GM12874 (cell line): ENCODE measurements at regions not wholly inside any gene's neighbourhood (a gene's known extent, or its start where the extent isn't known, plus 50 kb on each side); places are given as distances from the start of the nearest gene placed in this dataset.

Source experiments
- TF ChIP-seq, protein P1 (sequence below): IDR thresholded peaks from 2 replicates; pipeline ENCODE4 v1.5.1; 2011; ENCODE audit warnings: low read depth, mild to moderate bottlenecking, control low read depth, low read length, moderate library complexity; ENCODE audit not compliant: insufficient read depth

- TF ChIP-seq, protein P1, sequence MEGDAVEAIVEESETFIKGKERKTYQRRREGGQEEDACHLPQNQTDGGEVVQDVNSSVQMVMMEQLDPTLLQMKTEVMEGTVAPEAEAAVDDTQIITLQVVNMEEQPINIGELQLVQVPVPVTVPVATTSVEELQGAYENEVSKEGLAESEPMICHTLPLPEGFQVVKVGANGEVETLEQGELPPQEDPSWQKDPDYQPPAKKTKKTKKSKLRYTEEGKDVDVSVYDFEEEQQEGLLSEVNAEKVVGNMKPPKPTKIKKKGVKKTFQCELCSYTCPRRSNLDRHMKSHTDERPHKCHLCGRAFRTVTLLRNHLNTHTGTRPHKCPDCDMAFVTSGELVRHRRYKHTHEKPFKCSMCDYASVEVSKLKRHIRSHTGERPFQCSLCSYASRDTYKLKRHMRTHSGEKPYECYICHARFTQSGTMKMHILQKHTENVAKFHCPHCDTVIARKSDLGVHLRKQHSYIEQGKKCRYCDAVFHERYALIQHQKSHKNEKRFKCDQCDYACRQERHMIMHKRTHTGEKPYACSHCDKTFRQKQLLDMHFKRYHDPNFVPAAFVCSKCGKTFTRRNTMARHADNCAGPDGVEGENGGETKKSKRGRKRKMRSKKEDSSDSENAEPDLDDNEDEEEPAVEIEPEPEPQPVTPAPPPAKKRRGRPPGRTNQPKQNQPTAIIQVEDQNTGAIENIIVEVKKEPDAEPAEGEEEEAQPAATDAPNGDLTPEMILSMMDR, result no peak
Observed at GRCh38 chr9:119701651-119702050, 332.4 kb upstream of the BRINP1 start.

- TF ChIP-seq, protein P1, result no peak
Observed at GRCh38 chr9:119698535-119698934, 329.3 kb upstream of the BRINP1 start.

GRCh38 chr9:119697996-119698395, 328.8 kb upstream of the BRINP1 start:
- TF ChIP-seq, protein P1, result no peak

GRCh38 chr9:119689879-119690278, 320.6 kb upstream of the BRINP1 start:
- TF ChIP-seq, protein P1, result no peak

GRCh38 chr9:119688547-119688946, 319.3 kb upstream of the BRINP1 start:
- TF ChIP-seq, protein P1, result no peak

DNA sequence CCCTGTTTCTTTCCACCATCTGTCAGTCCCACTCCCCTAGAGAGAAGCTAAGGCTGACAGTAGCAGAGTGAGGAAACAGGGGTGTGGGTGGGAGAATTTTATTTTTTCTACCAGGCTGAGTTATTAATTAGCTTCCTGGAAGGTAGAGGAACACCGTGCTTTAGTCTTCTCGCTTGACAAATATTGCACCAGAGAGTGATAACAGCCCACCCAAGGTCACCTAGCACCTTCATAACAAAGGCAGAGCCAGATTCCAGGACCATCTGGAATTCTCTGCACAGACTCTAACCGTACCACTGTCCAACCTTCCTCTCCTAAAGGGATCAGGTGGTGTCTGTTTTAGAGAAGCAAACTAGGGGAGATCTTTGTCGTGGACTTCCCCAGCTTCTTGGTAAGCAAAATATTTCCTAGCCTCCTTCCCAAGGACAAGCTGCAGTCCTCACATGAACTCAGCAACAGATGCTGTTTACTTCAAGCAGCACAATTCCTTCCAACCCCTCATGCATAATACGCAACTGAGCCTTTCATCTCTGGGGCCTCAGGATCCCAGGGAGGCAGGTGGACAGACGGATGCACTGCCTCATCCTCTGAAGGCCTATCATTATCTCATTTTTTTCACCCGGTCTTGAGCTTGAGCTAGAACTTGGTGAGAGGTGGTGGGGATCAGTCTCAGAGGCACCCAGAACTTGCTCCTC, 308.7 kb upstream of the BRINP1 start:
- TF ChIP-seq, protein P1, result no peak

- TF ChIP-seq, protein P1, result no peak
Observed at GRCh38 chr9:119675951-119676350, 306.7 kb upstream of the BRINP1 start.

GRCh38 chr9:119667916-119668315, 298.7 kb upstream of the BRINP1 start:
- TF ChIP-seq, protein P1, result no peak
